GM18502 (cell line): ENCODE measurements at regions not wholly inside any gene's neighbourhood (a gene's known extent, or its start where the extent isn't known, plus 50 kb on each side); places are given as distances from the start of the nearest gene placed in this dataset.
"Not testable (repeated sequence)": the region's sequence is repeated elsewhere in the genome, so short reads cannot be mapped to it uniquely, and the experiment has no call there.

Experiments used
- ATAC-seq: cut with Tn5 transposase; IDR thresholded peaks from one replicate; pipeline ENCODE4 v1.9.1; 2021; ENCODE audit warnings: mild to moderate bottlenecking; ENCODE audit not compliant: unreplicated experiment, poor library complexity

- no peak for ATAC-seq
Measured at GRCh38 chr15:79601405-79602086, 169.4 kb downstream of the MINAR1 start.

DNA sequence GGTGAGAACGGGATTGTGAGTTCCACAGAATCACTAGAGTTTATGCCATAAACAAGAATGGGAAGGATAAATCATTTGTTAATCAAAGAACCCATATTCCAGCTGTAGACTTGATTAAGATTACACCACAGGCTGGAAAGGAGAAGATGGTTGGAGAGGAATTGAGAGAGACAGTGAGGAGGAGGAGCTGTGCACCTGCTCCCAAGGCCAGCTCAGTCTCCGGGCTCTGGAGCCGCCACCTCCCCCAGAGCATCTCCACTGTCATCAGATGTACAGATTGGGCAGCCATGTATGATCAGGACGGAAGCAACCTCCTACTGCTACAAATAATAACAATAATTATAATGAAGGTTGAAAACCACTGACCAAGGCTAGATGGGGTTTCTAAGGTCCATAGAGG, 170.0 kb downstream of the MINAR1 start:
- ATAC-seq: no peak

DNA sequence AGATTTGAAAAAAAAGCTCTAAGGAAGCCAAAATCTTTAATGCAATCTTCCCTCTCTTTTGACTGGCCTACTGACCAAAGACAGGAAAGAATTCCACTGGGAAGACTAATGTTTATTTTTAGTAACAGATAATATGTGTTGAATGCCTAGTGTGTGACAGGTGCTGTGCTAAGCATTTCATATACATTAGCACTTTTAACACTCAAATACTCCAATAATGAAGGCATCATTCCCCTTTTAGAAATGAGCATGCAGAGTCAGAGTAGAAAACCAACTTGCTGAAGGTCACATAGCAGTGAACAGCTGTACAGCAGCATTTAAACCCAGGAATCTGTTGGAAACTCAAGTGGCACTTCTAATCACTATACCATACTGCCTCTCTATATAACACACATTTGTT, 170.6 kb downstream of the MINAR1 start:
- ATAC-seq: no peak

DNA sequence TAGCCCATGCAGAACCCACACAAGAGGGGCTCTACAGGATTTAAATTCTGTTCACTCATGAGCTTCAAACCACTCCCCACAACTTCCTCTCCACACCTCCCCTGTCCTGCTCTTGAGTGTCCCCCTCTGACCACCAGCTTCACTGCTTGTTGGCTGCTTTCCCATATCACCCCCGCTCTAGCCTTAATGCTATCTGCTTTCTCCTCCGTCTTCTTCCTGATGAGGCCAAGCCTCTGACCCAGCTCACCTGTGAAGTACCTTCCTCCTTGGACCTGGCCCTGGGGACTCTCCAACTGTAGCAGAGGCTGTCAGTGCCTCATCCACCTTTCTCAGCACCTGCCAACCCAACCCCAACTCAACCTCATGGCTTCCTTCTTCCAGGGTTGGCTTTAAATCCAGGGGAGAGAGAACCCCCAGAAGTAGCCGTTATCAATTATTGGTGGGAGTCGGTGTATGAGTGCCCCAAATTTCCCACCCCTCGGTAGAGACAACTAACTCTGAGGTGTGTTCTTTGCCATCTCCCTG, 174.8 kb downstream of the MINAR1 start:
- no peak for ATAC-seq

DNA sequence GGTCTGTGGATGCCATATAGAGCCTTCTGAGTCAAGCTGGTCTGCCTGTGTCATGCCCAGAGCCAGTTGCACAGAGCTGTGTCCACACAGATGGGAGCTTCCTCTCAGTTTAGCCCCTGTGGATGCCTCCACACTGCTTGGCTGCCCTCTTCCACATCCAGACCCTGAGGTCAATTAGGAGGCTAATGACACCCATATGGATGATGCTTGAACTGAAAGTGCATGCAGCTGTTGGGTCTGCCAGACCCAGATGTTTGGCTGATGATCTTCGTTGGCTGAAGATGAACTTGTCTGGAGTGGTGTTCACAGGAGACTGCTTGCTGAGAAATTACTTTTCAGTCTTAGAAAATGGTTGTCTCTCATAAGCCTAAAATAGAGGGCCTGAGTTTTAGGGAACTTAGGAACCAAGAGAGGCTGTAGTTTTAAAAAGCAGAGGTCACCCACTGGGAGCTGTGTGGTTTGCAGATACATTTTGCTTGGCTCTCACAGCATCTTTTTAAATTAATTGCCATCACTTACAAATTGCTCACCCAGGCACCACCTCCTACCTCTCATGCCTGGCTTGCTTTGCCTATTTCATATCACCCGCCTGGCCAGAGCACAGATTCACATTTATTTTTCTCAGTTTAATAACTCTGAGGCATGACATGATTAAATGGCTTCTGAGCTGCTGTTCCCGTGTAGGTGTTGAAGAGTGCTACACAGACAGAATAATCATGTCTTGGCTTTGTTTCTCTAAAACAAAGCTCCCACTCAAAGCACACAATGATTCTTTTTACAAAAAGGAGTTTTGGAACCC, 176.1 kb downstream of the MINAR1 start:
- no peak for ATAC-seq

DNA sequence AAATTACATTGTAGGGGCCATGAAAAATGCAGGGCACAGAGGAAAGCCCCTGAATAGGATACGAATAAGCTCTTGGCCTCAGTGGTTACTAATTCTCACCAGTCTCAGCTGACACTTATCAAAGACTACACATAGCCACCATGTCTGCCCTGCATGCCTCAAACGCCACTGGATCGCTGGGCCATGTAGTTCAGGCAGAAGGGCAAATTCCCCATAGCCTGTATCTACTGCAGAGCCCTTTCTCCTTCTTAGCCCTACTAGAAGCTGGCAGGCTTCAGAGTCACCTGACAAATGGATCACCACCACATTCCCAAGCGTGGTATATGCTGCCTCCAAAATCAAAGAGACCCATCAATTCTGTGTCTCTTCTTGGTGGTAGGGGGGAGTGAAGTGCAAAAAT, 177.4 kb downstream of the MINAR1 start:
- ATAC-seq: no peak

DNA sequence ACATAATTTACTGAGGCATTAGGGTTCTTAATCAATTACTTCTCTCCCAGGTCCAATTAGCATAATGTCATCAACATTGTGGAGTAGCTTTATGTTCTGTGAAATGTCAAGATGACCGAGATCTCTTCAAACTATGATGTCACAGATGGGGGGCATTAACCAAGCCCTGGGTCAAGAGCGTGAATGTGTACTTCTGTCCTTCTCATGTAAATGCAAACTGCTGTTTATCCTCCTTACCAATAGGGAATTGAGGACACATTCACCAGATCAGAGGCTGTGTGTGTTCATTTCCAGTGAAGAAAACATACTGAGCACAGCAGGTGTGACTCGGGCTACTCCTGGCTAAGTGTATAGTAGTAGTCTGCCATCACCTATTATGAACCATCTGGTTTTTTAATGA, 177.9 kb downstream of the MINAR1 start:
- no peak for ATAC-seq

DNA sequence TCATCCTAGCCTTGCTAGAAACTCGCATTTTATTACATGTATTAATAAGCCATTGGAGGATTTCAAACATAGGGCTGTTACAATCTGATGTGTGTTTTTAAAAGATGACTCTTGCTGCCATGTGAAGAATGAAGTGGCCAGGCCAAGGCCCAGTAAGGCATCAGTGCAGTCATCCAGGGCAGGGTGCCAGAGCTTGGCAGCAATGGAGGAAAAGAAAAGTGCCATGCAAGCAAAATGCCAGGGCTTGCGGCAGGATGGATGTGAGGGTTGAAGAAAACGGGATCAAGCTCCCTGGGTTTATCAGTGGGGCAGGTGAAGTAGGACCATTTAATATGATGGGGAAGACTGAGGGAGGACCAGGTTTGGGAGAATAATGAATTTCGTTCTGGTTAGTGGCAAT, 183.6 kb downstream of the MINAR1 start:
- no peak for ATAC-seq

DNA sequence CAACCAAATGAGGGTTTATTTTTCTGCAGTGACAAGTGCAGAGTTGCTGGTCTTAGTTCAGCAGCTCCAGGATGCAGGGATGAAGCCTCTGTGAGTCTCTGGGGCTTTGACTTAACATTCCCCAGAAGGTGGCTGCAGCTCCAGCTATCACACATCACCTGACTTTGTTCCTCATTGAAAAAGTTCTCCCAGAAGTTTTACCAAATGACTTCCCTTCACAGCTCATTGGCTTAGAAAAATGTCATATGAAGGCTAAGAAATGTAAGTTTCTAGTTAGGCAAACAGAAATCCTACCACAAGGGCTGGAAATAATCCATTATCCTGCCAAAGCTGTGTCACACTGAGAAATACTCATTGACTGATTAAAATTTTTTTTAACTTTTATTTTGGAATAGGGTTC, 184.9 kb downstream of the MINAR1 start:
- no peak for ATAC-seq

- no peak for ATAC-seq
Measured at GRCh38 chr15:79620112-79620857, 188.1 kb downstream of the MINAR1 start.

DNA sequence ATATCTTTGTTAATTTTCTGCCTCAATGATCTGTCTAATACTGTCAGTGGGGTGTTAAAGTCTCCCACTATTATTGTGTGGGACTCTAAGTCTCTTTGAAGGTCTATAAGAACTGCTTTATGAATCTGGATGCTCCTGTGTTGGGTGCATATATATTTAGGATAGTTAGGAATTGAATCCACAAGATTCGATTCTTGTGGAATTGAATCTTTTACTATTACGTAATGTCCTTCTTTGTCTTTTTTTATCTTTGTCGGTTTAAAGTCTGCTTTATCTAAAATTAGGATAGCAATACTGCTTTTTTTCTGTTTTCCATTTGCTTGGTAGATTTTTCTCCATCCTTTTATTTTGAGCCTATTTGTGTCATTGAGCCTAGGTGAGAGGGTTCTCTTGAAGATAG, 189.7 kb downstream of the MINAR1 start:
- not testable (repeated sequence) for ATAC-seq

DNA sequence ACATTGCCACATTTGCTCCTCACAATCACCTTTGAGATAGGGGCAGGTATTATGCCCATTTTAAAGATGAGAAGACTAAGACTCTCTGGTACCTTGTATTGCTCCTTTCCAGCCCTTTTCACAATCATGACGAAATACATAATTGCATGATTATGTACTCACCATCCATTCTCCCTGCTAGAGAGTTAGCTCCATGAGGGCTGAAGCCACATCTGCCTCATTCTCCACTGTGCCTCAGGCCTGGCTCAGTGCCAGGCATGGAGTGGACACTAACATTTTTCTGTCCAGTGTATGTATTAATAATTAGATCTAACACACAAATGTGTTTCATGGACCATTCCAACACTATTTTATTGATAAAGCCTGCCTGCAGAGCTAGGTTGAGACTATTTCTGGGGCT, 191.4 kb downstream of the MINAR1 start:
- no peak for ATAC-seq

DNA sequence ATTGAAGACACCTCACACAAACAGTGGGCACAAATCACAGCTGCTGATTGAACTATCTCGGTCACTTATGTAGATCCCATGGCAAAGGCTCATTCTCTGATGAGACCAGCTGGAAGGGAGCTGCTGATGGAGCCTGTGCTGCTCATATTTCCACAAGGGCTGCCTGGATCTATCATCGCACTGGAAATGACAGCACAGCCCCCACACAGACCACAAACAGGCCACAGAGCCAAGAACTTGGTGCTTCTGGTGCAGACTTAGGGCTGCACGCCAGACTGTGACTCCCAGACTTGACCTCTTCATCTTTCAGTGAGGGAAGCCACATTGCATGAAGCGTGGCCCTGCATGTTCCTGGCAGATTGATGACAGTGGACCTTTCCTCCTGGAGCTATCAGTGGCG, 197.6 kb downstream of the MINAR1 start:
- ATAC-seq: no peak

- ATAC-seq: no peak
Measured at GRCh38 chr15:79632457-79632856, 200.3 kb downstream of the MINAR1 start.

DNA sequence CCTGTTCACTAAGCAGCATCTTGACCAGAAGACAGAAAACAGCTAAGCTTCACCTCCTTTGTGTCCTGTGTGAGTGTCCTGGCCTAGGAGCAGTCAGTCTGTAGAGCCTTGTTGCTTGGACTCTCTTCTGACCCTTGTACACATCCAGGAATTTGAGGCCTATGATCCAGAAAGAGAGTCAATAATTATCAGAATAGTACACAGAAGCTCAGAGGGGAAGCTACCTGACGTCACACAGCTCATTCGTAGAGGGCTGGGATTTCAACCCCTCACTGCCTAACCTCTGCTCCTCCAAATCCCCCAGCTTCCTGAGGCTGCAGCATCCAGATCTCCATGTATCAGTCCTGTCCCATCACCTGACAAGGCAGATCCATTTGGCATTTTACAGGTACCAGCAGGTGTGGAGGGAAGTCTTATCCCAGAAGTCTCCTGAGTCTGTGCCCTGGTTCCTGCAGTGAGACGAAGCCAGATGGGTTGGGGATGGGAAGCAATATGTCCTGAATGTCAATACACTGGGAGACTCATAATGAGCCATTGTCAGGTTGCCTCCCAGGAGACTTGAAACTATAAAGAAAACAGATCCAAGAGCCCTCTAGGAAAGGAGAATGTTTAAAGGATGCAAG, 203.1 kb downstream of the MINAR1 start:
- ATAC-seq: no peak

- ATAC-seq: no peak
Measured at GRCh38 chr15:79635897-79636561, 203.9 kb downstream of the MINAR1 start.

DNA sequence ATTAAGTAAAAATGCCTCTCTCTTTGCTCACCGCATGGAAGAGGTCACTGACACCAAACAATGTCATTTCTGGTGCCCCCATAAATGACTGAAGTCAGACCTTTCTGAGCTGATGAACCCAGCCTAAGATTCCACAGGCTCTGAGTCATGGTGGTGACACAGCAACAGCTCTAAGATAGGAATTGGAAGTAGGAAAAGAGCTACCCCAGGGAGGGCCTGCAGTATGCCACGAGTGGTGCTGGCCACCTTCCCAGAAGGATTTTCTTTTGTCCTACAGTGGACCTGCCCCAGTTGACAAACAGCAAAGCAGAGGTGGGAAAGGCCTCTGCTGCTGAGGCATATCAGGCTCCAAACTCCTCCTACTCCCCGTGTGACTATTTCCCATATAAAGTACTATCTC, 208.1 kb downstream of the MINAR1 start:
- ATAC-seq: no peak

DNA sequence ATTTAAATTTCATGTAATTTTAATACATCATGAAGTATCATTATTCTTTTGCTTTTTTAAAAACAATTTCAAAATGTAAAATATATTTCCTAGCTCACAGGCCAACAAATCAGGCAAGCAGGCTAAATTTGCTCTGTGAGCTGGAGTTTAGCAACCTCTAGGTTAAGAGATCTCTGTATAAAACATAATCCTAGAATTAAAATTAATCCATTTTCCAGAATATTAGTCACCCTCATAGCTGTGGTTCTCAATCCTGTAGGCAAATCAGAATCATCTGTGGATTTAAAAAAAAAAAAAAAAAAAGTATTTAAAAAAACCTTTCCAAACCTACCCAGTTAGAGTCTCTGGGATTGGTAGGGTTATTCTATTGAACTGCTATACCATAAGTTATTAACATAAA, 209.7 kb downstream of the MINAR1 start:
- ATAC-seq: no peak

DNA sequence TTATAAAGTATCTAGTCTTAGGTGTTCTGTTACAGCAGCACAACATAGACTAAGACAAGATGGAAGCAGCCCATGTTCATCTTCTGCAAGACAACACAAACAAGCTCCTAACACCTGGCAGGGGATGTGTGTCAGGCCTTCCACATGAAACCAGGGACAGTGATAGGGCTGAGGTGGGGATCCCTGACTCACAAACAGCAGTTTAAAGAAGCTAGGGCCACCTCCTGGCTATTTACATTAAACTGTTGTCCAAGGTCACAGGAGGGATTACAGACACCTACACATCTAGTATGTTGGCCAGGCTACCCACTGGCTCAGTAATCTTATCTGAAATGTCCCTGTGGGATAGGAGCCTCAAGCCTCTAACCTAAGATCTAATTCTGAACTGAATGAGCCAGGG, 211.3 kb downstream of the MINAR1 start:
- ATAC-seq: no peak

- ATAC-seq: no peak
Measured at GRCh38 chr15:79644091-79644490, 212.0 kb downstream of the MINAR1 start.
